Left colon (tissue), 2 donors: ENCODE measurements at regions not wholly inside any gene's neighbourhood (a gene's known extent, or its start where the extent isn't known, plus 50 kb on each side); places are given as distances from the start of the nearest gene placed in this dataset.
"Not testable (repeated sequence)": the region's sequence is repeated elsewhere in the genome, so short reads cannot be mapped to it uniquely, and the experiment has no call there.

Source experiments
- ATAC-seq: fragments of 200-7000 bp; cut with Tn5 transposase; one replicate; pipeline ENCODE4 v1.9.1; 2020; ENCODE audit warnings: mild to moderate bottlenecking, moderate library complexity
- DNase-seq, 2 donors: peaks; one replicate each; pipeline ENCODE4 v3.0.0-alpha.2; 2020
- intact Hi-C, 2 donors: fragments of 100-400 bp; cut with DNase I in 1 of 2; cut with micrococcal nuclease in 1 of 2; formaldehyde crosslinking; loops; one replicate each; pipeline versions ENCODE4 v1.11.2 to v1.14.0; 2022; cut with DNase I, micrococcal nuclease
- donor health status: DM: no; HTN: no; CAD: no.
- donor health status: DM: yes; HTN: yes; CAD: no.

- intact Hi-C loops, result no loop called here
- no peak for ATAC-seq
- no peak for DNase-seq
Observed at GRCh38 chr18:41071826-41072225, 883.2 kb upstream of the PIK3C3 start.

- ATAC-seq (no peak), DNase-seq (no peak)
- intact Hi-C loops, result no loop called here
Observed at GRCh38 chr18:41069167-41069566, 885.9 kb upstream of the PIK3C3 start.

- ATAC-seq, result no peak
- intact Hi-C loops, result no loop called here
- no peak for DNase-seq
Observed at GRCh38 chr18:41064916-41065315, 890.1 kb upstream of the PIK3C3 start.

GRCh38 chr18:41060967-41061366 lies 894.1 kb upstream of the PIK3C3 start:
- DNase-seq (no peak), ATAC-seq (no peak)
- intact Hi-C loops, result no loop called here

- ATAC-seq (no peak), DNase-seq (no peak)
- intact Hi-C loops, result no loop called here
Observed at GRCh38 chr18:41059126-41059415, 896.0 kb upstream of the PIK3C3 start.

GRCh38 chr18:41058351-41059125 lies 896.5 kb upstream of the PIK3C3 start:
- DNase-seq (no peak), ATAC-seq (no peak)
- intact Hi-C loops, result no loop called here

GRCh38 chr18:41052625-41053024 lies 902.4 kb upstream of the PIK3C3 start:
- DNase-seq (no peak), ATAC-seq (no peak)
- intact Hi-C loops, result no loop called here

- intact Hi-C loops, ATAC-seq, DNase-seq: not testable (repeated sequence)
Observed at GRCh38 chr18:41046250-41046649, 908.8 kb upstream of the PIK3C3 start.

- ATAC-seq (no peak), DNase-seq (no peak)
- intact Hi-C loops, result no loop called here
Observed at GRCh38 chr18:41043876-41044275, 911.2 kb upstream of the PIK3C3 start.

- no peak for DNase-seq
- ATAC-seq, result no peak
- intact Hi-C loops, result no loop called here
Observed at GRCh38 chr18:41042866-41043265, 912.2 kb upstream of the PIK3C3 start.

- intact Hi-C loops, result no loop called here
- ATAC-seq (no peak), DNase-seq (no peak)
Observed at GRCh38 chr18:41038071-41038470, 917.0 kb upstream of the PIK3C3 start.

GRCh38 chr18:41036346-41036745 lies 918.7 kb upstream of the PIK3C3 start:
- intact Hi-C loops, result no loop called here
- ATAC-seq (no peak), DNase-seq (no peak)

- DNase-seq (no peak), ATAC-seq (no peak)
- intact Hi-C loops, result no loop called here
Observed at GRCh38 chr18:41034413-41034812, 920.6 kb upstream of the PIK3C3 start.

GRCh38 chr18:41025666-41026065 lies 929.4 kb upstream of the PIK3C3 start:
- no peak for ATAC-seq
- intact Hi-C loops, result no loop called here

GRCh38 chr18:41024792-41025191 lies 930.2 kb upstream of the PIK3C3 start:
- DNase-seq (no peak), ATAC-seq (no peak)
- intact Hi-C loops, result no loop called here

More at GRCh38 chr18:41025666-41026065, 929.4 kb upstream of the PIK3C3 start:
- no peak for DNase-seq

GRCh38 chr18:41022484-41022883 lies 932.5 kb upstream of the PIK3C3 start:
- ATAC-seq, result no peak
- DNase-seq, result no peak
- intact Hi-C loops, result no loop called here

- ATAC-seq, result no peak
Observed at GRCh38 chr18:41021089-41021488, 933.9 kb upstream of the PIK3C3 start.

GRCh38 chr18:41012194-41012593 lies 942.8 kb upstream of the PIK3C3 start:
- ATAC-seq, result no peak
- intact Hi-C loops, result no loop called here
- DNase-seq, result no peak

More at GRCh38 chr18:41021089-41021488, 933.9 kb upstream of the PIK3C3 start:
- intact Hi-C loops, result no loop called here
- DNase-seq, result no peak

- intact Hi-C loops, result no loop called here
- DNase-seq (no peak), ATAC-seq (no peak)
Observed at GRCh38 chr18:41009926-41010325, 945.1 kb upstream of the PIK3C3 start.

- ATAC-seq (no peak), DNase-seq (no peak)
- intact Hi-C loops, result no loop called here
Observed at GRCh38 chr18:41004324-41004723, 950.7 kb upstream of the PIK3C3 start.

- ATAC-seq (no peak), DNase-seq (no peak)
- intact Hi-C loops, result no loop called here
Observed at GRCh38 chr18:40995529-40995928, 959.5 kb upstream of the PIK3C3 start.
